GM21723 (cell line): ENCODE measurements at regions not wholly inside any gene's neighbourhood (a gene's known extent, or its start where the extent isn't known, plus 50 kb on each side); places are given as distances from the start of the nearest gene placed in this dataset.
"Not testable (repeated sequence)": the region's sequence is repeated elsewhere in the genome, so short reads cannot be mapped to it uniquely, and the experiment has no call there.

Experiments
- ATAC-seq: cut with Tn5 transposase; IDR thresholded peaks from one replicate; pipeline ENCODE4 v1.9.1; 2021; ENCODE audit warnings: mild to moderate bottlenecking, moderate library complexity; ENCODE audit not compliant: unreplicated experiment

DNA sequence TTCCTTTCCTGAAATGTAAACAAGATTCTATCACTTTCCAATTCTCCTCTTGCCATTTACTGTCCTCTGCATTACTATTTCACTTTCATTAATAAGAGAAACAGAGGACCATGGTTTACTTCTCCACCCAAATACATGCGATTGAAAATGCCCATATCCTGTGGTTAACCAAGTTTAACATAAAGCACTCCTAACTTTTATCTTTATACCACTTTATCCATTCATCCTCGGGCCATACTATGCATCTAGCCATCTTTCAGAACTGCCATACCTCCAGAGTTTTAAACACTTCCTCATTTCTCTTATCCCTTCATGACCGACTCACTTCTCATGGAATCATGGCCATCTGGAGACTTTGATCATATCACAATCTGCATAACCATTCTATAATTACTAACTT, 1182.3 kb downstream of the CNTNAP5 start:
- ATAC-seq, result no peak

DNA sequence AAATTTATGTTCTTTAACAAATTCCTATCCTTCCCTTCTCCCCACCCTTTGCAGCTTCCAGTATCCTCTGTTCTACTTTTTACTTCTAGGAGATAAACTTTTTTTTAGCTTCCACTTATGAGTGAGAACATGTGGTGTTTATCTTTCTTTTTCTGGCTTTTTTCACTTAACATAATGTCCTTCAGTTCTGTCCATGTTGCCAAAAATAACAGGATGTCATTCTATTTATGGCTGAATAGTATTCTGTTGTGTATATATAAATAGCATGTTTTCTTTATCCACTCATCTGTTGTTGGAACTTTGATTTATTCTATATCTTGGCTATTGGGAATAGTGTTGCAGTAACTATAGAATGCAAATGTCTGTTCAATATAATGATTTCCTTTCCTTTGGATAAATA, 1191.2 kb downstream of the CNTNAP5 start:
- no peak for ATAC-seq

GRCh38 chr2:125224188-125224587, 1199.1 kb downstream of the CNTNAP5 start:
- ATAC-seq, result no peak

- no peak for ATAC-seq
Observed at GRCh38 chr2:125224830-125225229, 1199.7 kb downstream of the CNTNAP5 start.

GRCh38 chr2:125227843-125228392, 1202.8 kb downstream of the CNTNAP5 start:
- ATAC-seq, result no peak

GRCh38 chr2:125240870-125241269, 1215.8 kb downstream of the CNTNAP5 start:
- ATAC-seq, result no peak

GRCh38 chr2:125243074-125243473, 1218.0 kb downstream of the CNTNAP5 start:
- ATAC-seq, result no peak

GRCh38 chr2:125254010-125254409, 1228.9 kb downstream of the CNTNAP5 start:
- no peak for ATAC-seq

- no peak for ATAC-seq
Observed at GRCh38 chr2:125259451-125259850, 1234.4 kb downstream of the CNTNAP5 start.

GRCh38 chr2:125260366-125260930, 1235.4 kb downstream of the CNTNAP5 start:
- not testable (repeated sequence) for ATAC-seq

GRCh38 chr2:125264453-125264852, 1239.4 kb downstream of the CNTNAP5 start:
- ATAC-seq, result no peak

DNA sequence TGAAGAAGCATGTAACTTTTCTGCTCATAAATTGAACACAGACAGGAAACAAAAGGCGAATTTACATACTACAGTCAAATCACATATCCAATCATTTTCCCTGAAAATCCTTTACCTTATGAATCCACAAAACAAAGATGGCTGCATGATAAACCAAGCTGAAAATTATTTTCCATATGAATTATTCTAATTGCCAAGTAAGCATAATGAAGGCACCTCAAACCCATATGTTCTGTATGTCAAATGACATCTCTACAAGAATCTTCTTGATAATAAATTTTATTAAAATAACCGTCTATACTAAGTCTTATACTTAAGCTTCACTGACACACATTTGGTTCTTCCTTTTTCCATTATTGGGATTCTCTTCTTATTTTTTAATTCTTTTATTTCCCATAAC, 1242.6 kb downstream of the CNTNAP5 start:
- ATAC-seq, result no peak

- ATAC-seq, result no peak
Observed at GRCh38 chr2:125272651-125273050, 1247.6 kb downstream of the CNTNAP5 start.

DNA sequence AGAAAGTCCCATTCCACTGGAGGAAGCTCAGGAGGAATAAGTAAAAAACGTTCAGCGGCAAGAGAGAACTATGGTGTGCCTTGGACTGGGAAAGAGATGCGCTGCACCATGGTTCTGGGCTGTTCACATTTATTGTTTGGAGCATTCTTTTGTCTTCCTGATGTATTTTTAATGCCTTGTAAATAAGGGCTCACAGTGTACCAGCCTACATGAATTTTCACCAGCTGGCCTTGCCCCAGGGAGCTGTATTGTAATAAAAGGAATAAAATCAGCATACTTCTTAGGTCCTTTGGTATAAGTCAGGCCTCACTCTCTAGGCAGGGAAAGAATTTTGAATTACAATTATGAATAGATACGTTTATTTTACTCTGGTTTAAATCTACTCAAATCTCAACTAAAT, 1249.6 kb downstream of the CNTNAP5 start:
- no peak for ATAC-seq

GRCh38 chr2:125280265-125280664, 1255.2 kb downstream of the CNTNAP5 start:
- ATAC-seq, result no peak

GRCh38 chr2:125281242-125281641, 1256.2 kb downstream of the CNTNAP5 start:
- ATAC-seq, result no peak

DNA sequence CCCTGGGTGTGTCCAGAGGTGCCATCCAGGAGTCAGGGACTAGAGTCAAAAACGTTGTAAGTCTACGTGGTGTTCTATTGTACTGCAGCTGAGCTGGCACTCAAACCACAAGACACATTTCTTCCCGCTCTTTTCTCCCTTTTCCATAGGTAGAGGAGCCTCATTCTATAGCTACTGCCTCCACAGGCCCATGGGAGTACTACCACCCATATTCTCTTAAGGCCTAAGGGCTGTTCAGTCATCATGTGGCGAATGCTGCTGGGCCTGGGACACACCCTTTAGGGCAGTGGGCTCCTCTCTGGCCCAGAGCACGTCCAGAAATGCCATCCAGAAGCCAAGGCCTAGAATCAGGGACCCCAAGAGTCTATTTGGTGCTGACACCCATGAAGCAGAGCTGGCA, 1271.7 kb downstream of the CNTNAP5 start:
- ATAC-seq, result no peak

DNA sequence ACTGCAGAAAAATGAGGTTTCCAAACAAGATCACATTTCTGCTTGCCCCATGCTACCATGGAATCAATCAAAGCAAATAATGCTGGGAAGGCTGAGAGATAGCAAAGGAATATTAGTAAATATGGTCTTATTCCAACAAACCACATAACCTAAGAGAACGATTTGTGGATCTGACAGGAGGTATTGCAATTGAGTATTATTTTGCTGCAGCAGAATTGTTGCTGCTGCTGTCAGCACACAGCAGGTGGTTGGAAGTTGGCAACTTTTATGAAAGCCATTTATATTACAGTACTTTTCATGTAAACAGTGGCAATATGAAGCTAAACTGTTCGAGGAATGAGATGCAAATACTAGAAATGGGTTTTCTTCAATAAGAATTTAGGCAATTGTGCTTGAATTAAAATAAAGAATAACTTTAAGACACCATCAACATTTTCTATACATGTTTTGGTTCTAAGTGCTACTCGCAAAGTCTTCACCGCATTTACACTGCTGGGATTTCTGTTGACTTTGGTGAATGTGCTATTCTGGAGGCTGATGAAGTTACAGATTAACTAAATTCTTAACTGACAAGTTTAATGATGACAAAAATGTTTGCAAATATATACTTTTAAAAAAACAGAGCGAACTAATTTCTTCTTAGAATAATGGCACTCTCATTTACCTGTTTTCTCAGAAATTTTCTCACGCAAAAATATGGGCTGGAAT, 1285.7 kb downstream of the CNTNAP5 start:
- ATAC-seq, result no peak

DNA sequence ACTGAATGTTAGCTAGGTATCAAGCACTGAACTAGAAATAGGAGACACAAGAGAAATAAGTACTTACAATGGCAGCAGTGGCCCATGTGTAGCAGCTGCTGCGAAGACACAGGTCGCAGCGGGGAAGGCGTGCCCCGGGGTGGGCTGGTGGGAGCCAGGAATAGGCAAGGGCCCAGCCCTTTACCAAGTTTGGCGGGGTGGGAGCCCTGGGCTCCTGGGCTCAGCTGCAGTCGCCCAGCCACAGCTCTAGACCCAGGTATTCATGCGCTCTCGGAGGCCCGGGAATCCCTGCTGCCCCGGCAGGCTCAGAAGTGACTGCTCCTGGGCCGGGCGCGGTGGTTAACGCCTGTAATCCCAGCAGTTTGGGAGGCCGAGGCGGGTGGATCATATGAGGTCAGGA, 1287.3 kb downstream of the CNTNAP5 start:
- ATAC-seq, result no peak

DNA sequence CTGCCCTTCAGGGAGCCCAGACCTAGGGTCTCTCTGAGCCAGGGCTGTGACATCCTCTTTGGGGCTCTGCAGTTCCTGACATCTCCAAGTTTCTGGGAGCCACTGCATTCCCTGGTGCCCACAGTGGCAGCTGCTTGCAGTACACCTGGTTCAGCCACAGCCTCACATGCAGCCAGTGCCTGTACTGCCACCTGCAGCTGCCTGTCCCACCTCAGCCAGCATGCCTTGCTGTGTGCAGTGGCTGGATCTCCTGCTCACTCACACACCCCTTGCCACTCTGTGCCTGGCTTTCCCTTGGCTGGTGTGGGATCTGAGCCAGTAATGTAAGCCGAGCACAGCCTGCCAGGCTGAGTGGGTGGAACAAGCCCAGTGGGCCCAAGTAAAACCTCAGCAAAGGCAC, 1288.7 kb downstream of the CNTNAP5 start:
- ATAC-seq, result no peak

- no peak for ATAC-seq
Observed at GRCh38 chr2:125318740-125319139, 1293.7 kb downstream of the CNTNAP5 start.

- ATAC-seq, result no peak
Observed at GRCh38 chr2:125324273-125324672, 1299.2 kb downstream of the CNTNAP5 start.

GRCh38 chr2:125330133-125330532, 1305.0 kb downstream of the CNTNAP5 start:
- ATAC-seq, result peak; percentile 93
